ENCODE measurements at regions not wholly inside any gene's neighbourhood (a gene's known extent, or its start where the extent isn't known, plus 50 kb on each side); places are given as distances from the start of the nearest gene placed in this dataset.

GRCh38 chr19:30082168-30082567, 140.1 kb downstream of the URI1 start:
- H3K4me3 Mint-ChIP-seq: no peak overlapping the region
- no peak overlapping the region for H3K27ac Mint-ChIP-seq
- H3K9me3 Mint-ChIP-seq: no peaks in the 10 kb centered on the region
- H3K27me3 Mint-ChIP-seq: peaks cover 7% of the 10 kb centered on the region
- no peak for TF ChIP-seq CTCF (IDR thresholded peaks at IDR 0.05)
- ChIA-PET CTCF (no interaction called here), POLR2A (no interaction called here)
- no peak for ATAC-seq (ENCODE audit: low read depth)
- H3K4me1 Mint-ChIP-seq: no peaks in the 10 kb centered on the region
- intact Hi-C loops (cut with micrococcal nuclease): no loop called here
- no peak for DNase-seq
- H3K36me3 Mint-ChIP-seq (ENCODE audit: low read depth): no peaks in the 10 kb centered on the region

- DNase-seq (no peak), ATAC-seq (ENCODE audit: low read depth) (no peak)
- TF ChIP-seq CTCF (IDR thresholded peaks at IDR 0.05): no peak
- Mint-ChIP-seq H3K27me3 (peaks cover 7% of the 10 kb centered on the region), H3K36me3 (ENCODE audit: low read depth) (no peaks in the 10 kb centered on the region), H3K4me3 (no peak overlapping the region), H3K9me3 (no peaks in the 10 kb centered on the region), H3K4me1 (no peaks in the 10 kb centered on the region), H3K27ac (no peak overlapping the region)
- CTCF ChIA-PET: no interaction called here
- intact Hi-C loops (cut with micrococcal nuclease): no loop called here
- POLR2A ChIA-PET: no interaction called here
These were observed 140.6 kb downstream of the URI1 start for GRCh38 chr19:30082611-30083010.

GRCh38 chr19:30083125-30083681, 141.2 kb downstream of the URI1 start:
- H3K27ac Mint-ChIP-seq: no peak overlapping the region

GRCh38 chr19:30083701-30084156, 141.7 kb downstream of the URI1 start:
- no peak for DNase-seq
- POLR2A ChIA-PET: no interaction called here
- H3K4me1 Mint-ChIP-seq: no peaks in the 10 kb centered on the region
- H3K27me3 Mint-ChIP-seq: peaks cover 7% of the 10 kb centered on the region
- no peak overlapping the region for H3K27ac Mint-ChIP-seq
- H3K4me3 Mint-ChIP-seq: no peak overlapping the region
- no peak for TF ChIP-seq CTCF (IDR thresholded peaks at IDR 0.05)
- H3K36me3 Mint-ChIP-seq (ENCODE audit: low read depth): no peaks in the 10 kb centered on the region
- intact Hi-C loops (cut with micrococcal nuclease): no loop called here
- CTCF ChIA-PET: no interaction called here
- no peak for ATAC-seq (ENCODE audit: low read depth)
- H3K9me3 Mint-ChIP-seq: no peaks in the 10 kb centered on the region

More at GRCh38 chr19:30083125-30083681, 141.2 kb downstream of the URI1 start:
- Mint-ChIP-seq H3K36me3 (ENCODE audit: low read depth) (no peaks in the 10 kb centered on the region), H3K4me1 (no peaks in the 10 kb centered on the region), H3K4me3 (no peak overlapping the region), H3K9me3 (no peaks in the 10 kb centered on the region), H3K27me3 (peaks cover 7% of the 10 kb centered on the region)
- DNase-seq: no peak
- ChIA-PET CTCF (no interaction called here), POLR2A (no interaction called here)
- TF ChIP-seq CTCF (IDR thresholded peaks at IDR 0.05): no peak
- intact Hi-C loops (cut with micrococcal nuclease): no loop called here
- ATAC-seq (ENCODE audit: low read depth): no peak

GRCh38 chr19:30084390-30084819, 142.4 kb downstream of the URI1 start:
- CTCF ChIA-PET: no interaction called here
- TF ChIP-seq CTCF (IDR thresholded peaks at IDR 0.05): no peak
- Mint-ChIP-seq H3K9me3 (no peaks in the 10 kb centered on the region), H3K36me3 (ENCODE audit: low read depth) (no peaks in the 10 kb centered on the region), H3K4me3 (no peak overlapping the region), H3K27ac (no peak overlapping the region), H3K4me1 (no peaks in the 10 kb centered on the region), H3K27me3 (peaks cover 7% of the 10 kb centered on the region)
- POLR2A ChIA-PET: no interaction called here
- DNase-seq (no peak), ATAC-seq (ENCODE audit: low read depth) (no peak)
- intact Hi-C loops (cut with micrococcal nuclease): no loop called here
